GM21825 (cell line): ENCODE measurements at regions not wholly inside any gene's neighbourhood (a gene's known extent, or its start where the extent isn't known, plus 50 kb on each side); places are given as distances from the start of the nearest gene placed in this dataset.

ENCODE experiments used
- ATAC-seq: cut with Tn5 transposase; IDR thresholded peaks from one replicate; pipeline ENCODE4 v1.9.1; 2021; ENCODE audit warnings: mild to moderate bottlenecking, moderate library complexity; ENCODE audit not compliant: unreplicated experiment

DNA sequence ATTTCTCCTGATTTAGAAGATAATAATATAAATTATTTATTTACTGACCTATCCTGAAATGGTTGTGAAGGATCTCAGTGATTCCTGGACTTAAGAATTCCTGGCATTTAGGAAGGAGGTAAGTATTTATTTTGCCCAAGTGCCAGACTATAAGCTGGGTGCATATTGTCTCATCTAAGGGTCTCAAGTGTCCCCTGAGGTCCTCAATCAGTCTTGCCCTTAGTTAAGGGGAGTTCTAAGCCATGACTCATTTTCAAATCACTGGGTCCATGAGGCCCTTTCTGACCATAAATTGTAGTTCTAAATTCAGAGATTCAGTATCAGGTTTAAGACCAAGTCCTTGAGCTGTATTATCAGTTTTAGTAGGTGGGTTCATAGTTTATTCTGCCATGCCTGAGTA lies 251.6 kb upstream of the MEOX2 start:
- no peak for ATAC-seq

DNA sequence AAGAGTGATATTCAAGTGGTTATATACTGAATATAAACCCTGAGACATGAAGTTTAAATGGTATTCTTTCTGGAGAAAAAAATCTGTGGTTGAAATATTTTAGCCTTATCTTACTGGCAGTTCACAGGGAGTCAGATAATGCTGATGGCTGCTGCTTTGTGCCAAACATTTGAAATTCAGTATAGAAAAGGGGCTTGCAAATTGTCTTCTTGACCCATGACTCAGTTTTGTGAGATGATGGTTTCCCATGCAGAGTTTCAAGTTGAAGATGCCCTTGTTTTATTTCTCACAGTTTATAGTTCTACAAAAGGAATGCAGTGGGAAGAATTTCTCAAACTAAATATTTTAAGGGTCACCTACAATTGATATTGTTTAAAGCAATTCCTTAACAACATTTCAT lies 251.1 kb upstream of the MEOX2 start:
- no peak for ATAC-seq

DNA sequence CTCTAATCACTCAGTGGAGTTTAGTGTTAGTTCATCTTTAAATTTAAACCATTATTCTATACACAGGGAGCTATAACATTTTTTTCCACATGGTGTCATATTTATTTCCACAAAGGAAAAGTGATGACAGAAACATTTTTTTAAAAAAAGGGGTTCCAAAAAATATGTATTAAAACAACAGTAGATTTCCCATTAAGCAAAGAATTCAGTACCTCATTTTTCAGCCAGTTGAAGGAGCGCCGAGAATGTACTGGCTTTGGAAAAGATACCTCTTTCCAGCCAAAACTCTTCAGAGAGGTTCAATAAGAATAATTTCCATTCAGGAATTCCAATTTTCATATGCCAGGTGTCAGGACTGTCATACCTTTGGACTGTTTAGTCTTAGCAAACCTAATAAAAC lies 250.5 kb upstream of the MEOX2 start:
- no peak for ATAC-seq

DNA sequence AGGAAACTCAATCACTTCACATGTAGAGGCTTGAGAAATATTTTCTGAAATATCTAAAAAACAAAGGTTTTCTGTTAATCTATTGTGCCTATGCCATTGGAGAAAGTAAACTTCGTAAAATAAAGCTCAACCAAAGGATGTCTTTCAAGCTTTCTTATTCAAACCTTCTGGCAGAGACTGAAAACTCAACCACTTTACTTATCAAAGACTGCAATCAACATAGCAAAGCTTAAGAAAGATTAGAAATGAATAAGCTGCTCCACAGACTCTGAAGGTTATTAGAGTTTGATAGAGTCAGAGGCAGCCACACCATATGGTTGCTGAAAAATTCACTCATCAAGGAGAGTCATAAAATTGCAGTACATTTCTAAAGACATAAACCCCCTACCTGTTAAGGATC lies 245.8 kb upstream of the MEOX2 start:
- no peak for ATAC-seq

DNA sequence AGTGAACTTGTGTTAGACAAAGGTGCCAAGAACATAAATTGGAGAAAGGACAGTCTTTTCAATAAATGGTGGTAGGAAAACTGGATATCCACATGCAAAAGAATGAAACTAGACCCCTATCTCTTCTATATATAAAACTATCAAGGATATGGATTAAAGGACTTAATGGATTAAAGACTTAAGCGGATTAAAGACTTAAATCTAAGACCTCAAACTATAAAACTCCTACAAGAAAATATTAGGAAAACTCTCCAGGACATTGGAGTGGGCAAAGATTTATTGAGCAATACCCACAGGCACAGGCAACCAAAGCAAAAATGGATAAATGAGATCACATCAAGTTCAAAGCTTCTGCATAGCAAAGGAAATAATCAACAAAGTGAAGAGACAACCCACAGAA lies 242.9 kb upstream of the MEOX2 start:
- no peak for ATAC-seq

DNA sequence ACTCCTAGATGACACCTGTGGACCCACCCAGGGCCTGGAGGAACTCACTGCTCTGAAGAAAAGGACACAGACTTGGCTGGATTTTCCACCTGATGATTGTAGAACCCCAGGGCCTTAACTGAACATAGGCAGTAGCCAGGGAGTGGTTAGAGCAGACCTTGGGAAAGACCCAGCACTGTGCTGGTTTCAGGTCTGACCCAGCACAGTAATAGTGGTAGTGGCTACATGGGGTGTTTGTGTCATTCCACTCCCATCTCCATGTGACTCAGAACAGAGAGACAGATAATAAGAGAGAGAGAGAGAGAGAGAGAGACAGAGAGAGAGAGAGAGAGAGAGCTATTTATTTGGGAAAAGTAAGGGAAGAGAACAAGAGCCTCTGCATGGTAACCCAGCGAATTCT lies 239.1 kb upstream of the MEOX2 start:
- no peak for ATAC-seq

DNA sequence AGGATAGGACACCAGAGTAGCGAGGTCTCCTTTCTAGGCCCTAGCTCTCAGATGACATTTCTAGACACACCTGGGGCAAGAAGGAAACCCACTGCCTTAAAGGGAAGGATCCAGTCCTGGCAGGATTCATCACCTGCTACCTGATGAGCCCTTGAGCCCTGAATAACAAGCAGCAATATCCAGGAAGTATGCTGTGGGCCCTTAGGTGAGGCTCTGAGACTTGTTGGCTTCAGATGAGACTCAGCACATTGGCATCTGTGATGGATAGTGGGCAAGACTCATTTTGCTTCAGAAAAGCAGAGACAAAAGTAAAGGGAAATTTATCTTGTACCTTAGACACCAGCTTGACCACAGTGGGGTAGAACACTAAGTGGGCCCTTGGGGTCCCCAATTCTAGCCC lies 238.4 kb upstream of the MEOX2 start:
- no peak for ATAC-seq

DNA sequence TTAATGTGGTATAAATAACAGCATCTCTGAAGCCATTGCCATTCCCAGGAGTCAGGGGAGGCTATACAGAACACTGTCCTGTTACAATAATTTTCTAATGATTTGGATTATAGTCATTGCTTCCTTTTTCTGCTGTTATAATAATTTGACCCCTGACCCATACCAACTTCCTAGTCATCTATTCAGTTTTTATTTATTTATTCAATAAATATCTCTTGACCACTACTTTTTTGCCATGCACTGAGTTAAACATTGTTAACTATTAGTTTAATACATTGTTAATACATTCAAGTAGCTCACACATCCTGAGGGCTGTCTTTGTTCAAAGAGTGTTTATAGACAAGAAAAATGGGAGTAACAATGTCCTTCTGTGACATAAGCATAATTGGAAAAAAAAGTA lies 235.5 kb upstream of the MEOX2 start:
- ATAC-seq, result no peak

DNA sequence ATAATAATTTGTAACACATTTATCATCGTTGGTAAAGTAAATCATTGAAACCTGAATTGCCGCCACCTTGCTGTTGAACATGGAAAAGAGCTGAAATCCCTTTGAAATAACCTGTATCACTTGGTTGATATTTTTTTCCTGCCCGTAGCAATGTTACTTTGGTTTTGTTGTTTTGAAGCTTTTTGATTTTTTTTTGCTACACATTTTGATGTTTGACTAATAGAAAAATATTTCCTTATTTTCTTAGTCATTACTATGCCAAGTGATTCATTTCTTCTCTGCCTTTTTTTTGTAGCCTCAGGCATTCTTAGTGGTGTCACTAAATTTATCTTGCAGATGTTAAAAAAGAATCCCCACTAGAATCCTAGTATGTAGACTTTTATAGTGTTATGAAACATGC lies 235.1 kb upstream of the MEOX2 start:
- ATAC-seq, result no peak

DNA sequence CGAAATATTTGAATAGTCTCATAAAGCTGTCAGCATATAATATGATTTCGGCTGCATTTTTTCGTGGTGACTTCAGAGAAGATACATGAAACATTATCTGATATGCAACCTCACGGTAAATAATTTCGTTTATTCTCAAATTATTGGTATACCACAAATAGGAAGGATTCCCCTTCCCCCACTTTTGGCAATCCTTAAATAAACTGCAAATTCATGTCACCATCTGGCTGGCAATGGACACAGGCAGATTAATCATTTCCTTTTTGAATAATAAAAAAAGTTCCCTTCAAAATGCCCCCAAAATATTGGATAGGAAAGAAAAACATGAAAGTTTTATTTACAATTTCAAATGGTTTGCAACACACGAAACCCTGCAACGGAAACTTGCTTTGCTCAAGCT lies 234.5 kb upstream of the MEOX2 start:
- ATAC-seq, result no peak

DNA sequence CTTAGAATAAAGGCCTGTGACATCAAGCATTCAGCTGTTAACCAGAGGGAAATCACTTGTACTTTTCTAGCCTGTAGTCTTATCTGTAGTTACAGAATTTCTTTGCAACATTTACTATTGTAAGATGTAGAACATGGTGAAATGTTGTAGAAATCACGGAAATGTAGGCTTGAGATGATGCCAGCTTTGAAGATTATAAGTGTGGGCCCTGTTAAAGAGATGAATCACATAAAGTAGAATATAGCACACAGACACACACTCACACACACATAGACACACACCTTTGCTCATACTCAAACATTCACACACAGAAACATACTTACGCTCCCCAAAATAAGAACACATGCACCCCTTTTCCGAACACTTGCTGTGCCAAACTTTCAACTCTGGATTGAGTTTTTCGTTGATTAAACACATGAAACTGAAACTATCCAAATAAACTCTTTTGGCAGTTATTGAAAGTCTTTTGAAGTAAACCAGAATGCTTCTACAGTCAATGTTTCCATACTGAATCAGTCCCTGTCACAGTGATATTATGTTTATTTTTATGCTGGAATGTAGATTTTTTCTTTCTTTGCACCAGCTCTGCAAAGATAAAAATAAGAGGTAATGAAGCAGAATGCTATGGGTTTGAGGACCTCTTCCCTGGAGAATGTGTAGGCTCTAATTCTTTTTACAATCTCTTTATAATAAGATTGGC lies 230.3 kb upstream of the MEOX2 start:
- no peak for ATAC-seq

DNA sequence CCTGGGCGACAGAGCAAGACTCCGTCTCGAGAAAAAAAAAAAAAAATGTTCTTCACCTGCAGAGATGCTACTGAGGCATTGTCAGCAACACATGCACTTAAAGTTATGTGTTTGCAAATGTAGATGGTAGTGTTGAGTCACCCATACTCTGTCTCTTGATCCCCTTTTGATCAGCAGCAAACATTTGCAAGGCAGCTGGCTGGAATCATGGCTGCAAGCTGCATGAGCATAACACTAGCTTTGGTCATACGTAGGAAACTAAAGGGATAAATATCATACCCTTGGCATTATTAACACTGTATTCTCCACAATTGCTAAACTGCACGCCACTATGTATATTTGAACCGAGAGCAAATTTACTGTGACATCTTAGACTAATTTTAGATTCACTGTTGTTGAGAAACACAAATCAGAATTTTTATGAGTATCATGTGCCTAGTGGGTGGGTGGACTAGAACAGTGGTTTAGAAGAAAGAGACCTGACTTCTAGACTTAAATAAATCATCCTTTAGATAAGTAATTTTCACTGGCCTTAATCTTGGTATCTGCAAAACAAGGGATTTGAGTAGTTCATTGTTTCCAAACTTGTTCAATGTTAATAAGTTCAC lies 229.3 kb upstream of the MEOX2 start:
- no peak for ATAC-seq

DNA sequence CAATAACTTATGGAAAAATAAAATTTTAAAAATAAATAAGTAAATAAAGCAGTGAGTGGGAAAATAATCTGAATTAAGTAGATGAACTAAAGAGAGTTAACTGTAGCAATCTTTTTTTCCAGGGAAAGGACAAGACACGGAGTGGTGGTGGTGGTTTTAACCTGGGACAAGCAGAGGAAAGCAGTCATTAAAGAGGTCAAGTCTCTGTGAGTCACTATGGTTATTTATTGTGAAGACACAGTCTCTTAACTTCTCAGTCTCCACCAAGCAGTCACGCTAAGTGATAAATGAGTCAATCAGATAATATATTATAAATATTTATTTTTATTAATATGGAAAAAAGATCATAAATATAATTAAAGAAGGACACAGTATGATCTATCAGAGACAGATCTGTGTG lies 228.1 kb upstream of the MEOX2 start:
- ATAC-seq, result no peak

DNA sequence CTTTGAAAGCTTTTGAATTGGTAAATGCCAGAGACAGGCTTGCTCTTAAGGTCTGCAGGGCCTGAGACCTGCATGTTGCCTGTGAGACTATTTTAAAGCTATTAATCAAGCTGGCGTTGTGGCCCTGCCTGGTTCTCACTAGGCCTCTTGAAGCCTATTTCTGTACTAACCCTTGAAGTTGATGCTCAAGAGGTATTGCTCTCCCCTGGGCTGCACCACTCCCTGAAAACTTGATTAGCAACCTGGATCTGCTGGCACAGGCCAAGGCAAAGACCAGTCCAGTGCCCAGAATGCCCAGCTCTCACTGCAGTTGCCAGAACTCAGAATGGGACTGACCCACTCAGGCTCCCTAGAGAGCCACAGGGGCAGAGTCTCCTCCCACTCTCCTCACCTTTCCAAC lies 220.0 kb upstream of the MEOX2 start:
- ATAC-seq, result no peak

DNA sequence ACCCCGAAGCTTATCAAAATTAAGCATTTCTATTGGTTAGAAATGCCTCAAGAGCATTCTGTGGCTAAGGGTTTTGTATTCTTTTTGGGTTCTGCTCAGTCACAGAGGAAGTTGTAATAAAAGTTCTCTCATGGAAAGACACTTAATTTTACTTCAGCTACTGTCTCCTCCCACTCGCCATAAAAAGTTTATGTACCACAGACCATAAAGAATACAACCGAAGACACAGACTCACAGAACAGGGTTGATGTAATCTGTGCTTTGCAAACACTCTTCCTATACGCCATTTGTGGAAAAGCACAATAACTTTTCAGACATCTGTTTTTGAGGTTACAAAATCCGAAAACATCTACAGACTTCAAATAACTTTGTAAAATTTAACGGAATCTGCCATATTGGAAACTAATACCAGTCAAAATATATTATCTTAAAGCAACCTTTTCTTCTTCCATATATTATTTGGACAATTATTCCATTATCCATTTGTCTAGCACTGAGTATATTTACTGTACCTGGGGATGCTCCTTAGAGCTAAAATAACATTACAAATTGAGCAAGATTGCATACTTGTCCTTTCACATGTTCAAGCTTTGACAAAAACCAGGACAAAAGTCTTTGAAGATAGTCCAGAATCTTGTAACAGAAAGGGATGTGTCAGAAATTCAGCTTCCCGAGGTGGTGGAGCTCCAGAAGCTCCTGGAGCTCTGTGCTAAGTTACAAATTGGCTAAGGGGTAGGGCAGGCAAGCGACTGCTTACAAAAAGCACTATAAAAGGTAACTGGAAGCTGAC lies 219.0 kb upstream of the MEOX2 start:
- ATAC-seq, result no peak

DNA sequence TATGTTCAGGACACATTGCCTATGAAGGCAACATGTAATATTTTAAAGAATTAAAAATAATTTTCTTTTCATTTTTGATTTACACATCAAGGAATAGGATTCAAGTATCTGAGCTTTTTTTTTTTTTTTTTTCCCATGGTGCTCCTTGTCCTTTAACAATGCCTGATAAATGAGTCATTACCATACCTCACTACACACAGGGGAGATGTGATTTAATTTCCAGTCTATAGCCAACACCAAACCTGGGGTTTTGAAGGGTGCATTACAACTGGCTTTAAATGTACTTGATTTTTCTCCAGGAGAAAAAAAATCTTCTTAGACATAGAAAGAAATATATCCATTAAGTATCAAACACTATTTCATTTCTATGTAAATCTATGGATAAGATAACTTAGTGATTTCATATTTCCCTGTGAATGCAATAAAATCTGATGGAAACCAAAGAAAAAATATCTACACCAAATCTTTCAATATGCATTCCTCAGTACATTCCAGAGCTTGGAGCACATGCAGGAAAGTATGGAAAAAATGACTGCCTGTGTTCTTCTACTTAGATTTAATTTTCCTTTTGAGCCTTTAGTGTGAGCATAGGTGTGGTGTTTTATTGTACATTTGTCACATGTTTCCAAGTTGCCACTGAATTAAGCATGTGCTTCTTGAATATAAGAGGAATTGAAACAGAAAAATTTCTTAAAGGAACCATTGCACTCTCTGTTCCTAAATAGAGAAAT lies 204.8 kb upstream of the MEOX2 start:
- ATAC-seq, result no peak

DNA sequence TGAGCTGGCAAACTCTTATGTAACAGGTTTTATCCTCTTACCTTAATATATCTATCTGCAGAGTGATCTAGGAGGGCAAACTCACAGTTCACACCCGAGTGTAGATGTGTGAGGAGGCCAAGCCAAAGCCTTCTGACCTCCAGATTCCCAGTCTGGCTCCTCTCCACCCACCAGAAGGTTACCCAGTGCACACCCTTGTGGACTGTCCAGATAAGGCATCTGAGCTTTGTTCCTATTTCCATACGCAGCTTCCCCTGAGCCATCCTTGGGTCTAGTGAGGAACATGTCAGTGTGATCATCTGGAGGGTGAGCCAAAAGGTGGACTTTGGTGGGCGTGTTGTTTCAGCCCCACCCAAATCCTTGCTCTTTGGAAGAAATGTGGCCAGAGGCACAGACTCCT lies 203.0 kb upstream of the MEOX2 start:
- no peak for ATAC-seq

DNA sequence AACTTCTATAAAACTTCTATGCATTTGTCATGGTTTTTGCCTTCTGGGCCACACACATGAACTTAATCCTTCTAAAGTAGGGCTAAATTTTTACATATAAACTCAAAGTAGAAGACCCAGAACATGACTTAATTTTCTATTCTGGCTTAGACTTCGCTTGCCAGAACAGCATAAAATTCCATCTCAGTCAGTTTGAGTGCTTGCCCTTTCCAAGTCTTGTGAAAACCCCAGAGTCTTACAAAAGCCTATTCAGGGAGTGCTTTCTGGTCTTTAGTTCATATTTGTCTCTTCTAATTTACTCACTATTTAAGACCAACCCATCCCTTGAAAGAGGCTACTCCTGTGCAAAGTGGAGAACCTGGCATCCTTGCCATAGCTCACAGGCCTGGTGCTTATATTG lies 201.6 kb upstream of the MEOX2 start:
- ATAC-seq, result no peak

DNA sequence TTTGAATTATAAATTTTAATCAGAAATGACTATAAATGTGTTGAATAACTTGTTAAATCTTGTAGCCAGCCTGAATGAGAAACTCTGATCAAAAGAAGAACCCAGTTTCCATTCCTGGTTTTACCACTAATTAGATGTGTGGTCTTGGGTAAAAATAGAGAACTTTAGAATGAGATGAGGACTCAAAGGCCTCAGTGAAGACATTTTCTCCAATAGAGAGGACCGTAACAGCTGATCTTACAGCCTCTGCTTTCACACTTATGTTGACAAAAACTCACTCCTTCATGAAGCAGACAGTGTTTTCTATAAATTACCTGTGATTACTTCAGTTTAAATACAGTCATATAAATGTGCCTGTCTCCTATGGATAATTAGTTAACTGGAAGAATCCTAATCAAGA lies 200.1 kb upstream of the MEOX2 start:
- ATAC-seq, result no peak

DNA sequence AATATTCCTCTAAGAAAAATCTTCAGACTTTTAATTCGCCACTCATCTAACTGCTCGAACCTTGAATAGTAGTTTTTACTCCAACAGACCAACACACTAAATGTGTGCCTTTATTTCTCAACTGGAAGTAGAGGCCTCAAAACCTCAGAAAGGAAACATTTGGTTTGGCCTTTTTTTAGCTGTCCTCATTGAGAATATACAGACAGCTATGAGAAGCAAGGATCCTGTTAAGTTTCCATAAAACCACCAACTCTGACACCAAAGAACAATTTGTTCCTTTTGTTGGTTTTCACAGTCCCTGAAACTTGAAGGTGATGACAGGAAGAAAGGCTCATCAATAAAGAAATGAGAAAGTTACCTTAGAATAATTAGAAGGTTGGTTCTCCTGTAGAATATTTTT lies 199.2 kb upstream of the MEOX2 start:
- no peak for ATAC-seq

DNA sequence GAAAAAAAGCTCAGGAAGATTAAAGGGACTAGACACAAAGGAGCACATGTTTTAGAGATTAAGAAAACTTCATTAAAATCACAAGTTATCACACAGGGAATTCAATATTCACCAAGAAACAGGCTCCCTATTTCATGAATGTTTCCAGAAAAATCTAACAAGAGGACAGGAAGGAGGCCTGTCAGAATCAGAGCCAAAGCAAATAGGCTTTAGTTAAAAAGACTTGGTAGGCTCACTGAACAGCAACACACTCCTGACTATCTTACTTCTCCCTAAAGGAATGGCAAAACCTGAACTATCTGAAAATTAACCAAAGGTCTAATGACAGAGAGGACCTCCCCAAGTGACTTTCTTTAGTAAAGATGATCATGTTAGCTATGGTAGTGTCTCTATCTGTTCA lies 188.3 kb upstream of the MEOX2 start:
- ATAC-seq, result no peak

DNA sequence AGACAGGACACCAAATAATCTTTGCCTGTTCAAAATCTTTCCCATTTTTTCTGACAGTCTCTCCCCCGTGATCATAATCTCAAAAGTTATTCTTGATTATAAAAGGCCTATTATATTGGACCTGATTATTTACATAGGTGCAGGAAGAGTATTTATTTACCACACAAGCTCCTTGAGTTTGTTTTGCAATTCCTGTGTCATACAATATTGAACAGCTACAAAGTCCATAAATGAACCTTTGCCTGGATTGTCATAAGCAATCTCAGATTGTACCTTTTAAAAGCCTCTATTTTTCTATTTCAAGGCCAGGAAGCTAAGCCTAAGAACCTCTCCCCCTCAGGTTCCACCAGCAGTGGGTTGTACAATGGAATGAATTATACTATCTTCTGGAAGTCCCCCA lies 183.9 kb upstream of the MEOX2 start:
- ATAC-seq, result no peak
